ENCODE measurements at regions not wholly inside any gene's neighbourhood (a gene's known extent, or its start where the extent isn't known, plus 50 kb on each side); places are given as distances from the start of the nearest gene placed in this dataset.

- no peak for TF ChIP-seq CTCF (IDR thresholded peaks at IDR 0.05; ENCODE audit: low read depth, low read length)
- H3K4me3 ChIP-seq (ENCODE audit: low read depth, low read length), result no peak overlapping the region
Observed at GRCh38 chr5:61809651-61810050, 477.6 kb downstream of the ZSWIM6 start.

- H3K4me3 ChIP-seq (ENCODE audit: low read depth, low read length), result no peak overlapping the region
- TF ChIP-seq CTCF (IDR thresholded peaks at IDR 0.05; ENCODE audit: low read depth, low read length), result no peak
Observed at GRCh38 chr5:61811052-61811451, 479.0 kb downstream of the ZSWIM6 start.

- no peak overlapping the region for H3K4me3 ChIP-seq (ENCODE audit: low read depth, low read length)
Observed at GRCh38 chr5:61813361-61813760, 481.3 kb downstream of the ZSWIM6 start.

GRCh38 chr5:61815339-61815738 lies 483.3 kb downstream of the ZSWIM6 start:
- no peak overlapping the region for H3K4me3 ChIP-seq (ENCODE audit: low read depth, low read length)
- no peak for TF ChIP-seq CTCF (IDR thresholded peaks at IDR 0.05; ENCODE audit: low read depth, low read length)

More at GRCh38 chr5:61813361-61813760, 481.3 kb downstream of the ZSWIM6 start:
- no peak for TF ChIP-seq CTCF (IDR thresholded peaks at IDR 0.05; ENCODE audit: low read depth, low read length)

- no peak for TF ChIP-seq CTCF (IDR thresholded peaks at IDR 0.05; ENCODE audit: low read depth, low read length)
- H3K4me3 ChIP-seq (ENCODE audit: low read depth, low read length), result no peak overlapping the region
Observed at GRCh38 chr5:61816146-61816545, 484.1 kb downstream of the ZSWIM6 start.

- TF ChIP-seq CTCF (IDR thresholded peaks at IDR 0.05; ENCODE audit: low read depth, low read length), result no peak
- no peak overlapping the region for H3K4me3 ChIP-seq (ENCODE audit: low read depth, low read length)
Observed at GRCh38 chr5:61816585-61817450, 484.8 kb downstream of the ZSWIM6 start.

- H3K4me3 ChIP-seq (ENCODE audit: low read depth, low read length), result no peak overlapping the region
- peak; percentile 54 for TF ChIP-seq CTCF (IDR thresholded peaks at IDR 0.05; ENCODE audit: low read depth, low read length)
Observed at GRCh38 chr5:61817472-61818326, 485.6 kb downstream of the ZSWIM6 start.

Data from WI38 (cell line).